ENCODE measurements at regions not wholly inside any gene's neighbourhood (a gene's known extent, or its start where the extent isn't known, plus 50 kb on each side); places are given as distances from the start of the nearest gene placed in this dataset.

- H2BK12ac ChIP-seq (ENCODE audit: low read depth, low read length) = no peak overlapping the region
- H2AFZ ChIP-seq (ENCODE audit: low read length) = no peak overlapping the region
- H2AK5ac ChIP-seq (ENCODE audit: low read depth, low read length) = no peak overlapping the region
- no peaks in the 10 kb centered on the region for H3K36me3 ChIP-seq (ENCODE audit: control insufficient read depth in 2 of 4, insufficient read depth in 4 of 4, low read length in 3 of 4)
- no peak overlapping the region for H2BK20ac ChIP-seq (ENCODE audit: low read length)
- no peak overlapping the region for H2BK15ac ChIP-seq (ENCODE audit: low read length)
- H3K23me2 ChIP-seq (ENCODE audit: low read depth, low read length) = no peaks in the 10 kb centered on the region
- FAIRE-seq (no peak), DNase-seq (ENCODE audit: low read depth in 1 of 2, low spot score in 2 of 2) (no peak)
- H3K56ac ChIP-seq (replicated peaks; ENCODE audit: insufficient read length, low read depth, low read length) = no peak overlapping the region
- H3K9me3 ChIP-seq (ENCODE audit: insufficient read depth in 2 of 2, low read depth in 1 of 2, low read length in 1 of 2) = no peaks in the 10 kb centered on the region
- CTCF ChIA-PET (ENCODE audit: partially characterized antibody) = interaction anchor here (0.8 to 1.8 kb wide), 6 partner anchors 16 to 703 kb away, joined by 3 to 15 read pairs (median 3); no protein-coding TSS in a partner anchor
- H3K4me2 ChIP-seq (ENCODE audit: insufficient read depth in 1 of 2, low read depth in 2 of 2, low read length in 2 of 2) = no peak overlapping the region
- H3K14ac ChIP-seq (ENCODE audit: insufficient read length) = no peak overlapping the region
- H3K79me1 ChIP-seq (ENCODE audit: low read depth, low read length) = no peaks in the 10 kb centered on the region
- no peak overlapping the region for H3K23ac ChIP-seq (ENCODE audit: insufficient read length)
- TF ChIP-seq SIN3A (conservative IDR thresholded peaks at IDR 0.05 in 1 of 2, IDR thresholded peaks at IDR 0.05 in 1 of 2; ENCODE audit: low read depth in 1 of 2, low read length in 2 of 2) = no peak
- no peak for TF ChIP-seq CBX8 (IDR thresholded peaks at IDR 0.05; ENCODE audit: borderline replicate concordance, low read depth, low read length)
- TF ChIP-seq EGR1 (IDR thresholded peaks at IDR 0.05; ENCODE audit: borderline replicate concordance, low read depth, low read length) = no peak
- TF ChIP-seq NANOG (IDR thresholded peaks at IDR 0.05; ENCODE audit: insufficient read depth, low read depth, low read length, poor library complexity, severe bottlenecking) = no peak
- no peak for TF ChIP-seq RNF2 (IDR thresholded peaks at IDR 0.05; ENCODE audit: borderline replicate concordance, low read depth, low read length, missing control alignments, poor library complexity, severe bottlenecking)
- TF ChIP-seq RBBP5 (IDR thresholded peaks at IDR 0.05; ENCODE audit: borderline replicate concordance, low read depth, low read length) = no peak
- TF ChIP-seq CBX5 (IDR thresholded peaks at IDR 0.05; ENCODE audit: low read depth, low read length) = no peak
- no peak for TF ChIP-seq PHF8 (conservative IDR thresholded peaks at IDR 0.05; ENCODE audit: low read depth, low read length)
- no peak for TF ChIP-seq CTBP2 (IDR thresholded peaks at IDR 0.05; ENCODE audit: borderline replicate concordance, insufficient read depth, insufficient read length, low read length)
- TF ChIP-seq SAP30 (IDR thresholded peaks at IDR 0.05; ENCODE audit: insufficient read depth, insufficient replicate concordance, low read length) = no peak
- TF ChIP-seq TAF7 (optimal IDR thresholded peaks at IDR 0.05; ENCODE audit: borderline replicate concordance, low read depth, low read length) = no peak
- TF ChIP-seq SUZ12 (IDR thresholded peaks at IDR 0.05; ENCODE audit: low read length) = no peak
- no peak overlapping the region for H3K27ac ChIP-seq (ENCODE audit: low read depth, low read length)
- WGBS, 2 experiments (ENCODE audit: extremely low coverage in 1 of 2, insufficient coverage in 1 of 2, insufficient read length in 1 of 2, insufficient replicate concordance in 2 of 2, low coverage in 1 of 2, low lambda C conversion rate in 2 of 2, missing lambda C conversion rate in 1 of 2) = 94% methylated on average over 2 of the region's 2 CpGs; no CpG with 5 or more reads in 1 of the 2 experiments
- no peak overlapping the region for H2BK5ac ChIP-seq (ENCODE audit: low read depth, low read length)
- no peak overlapping the region for H4K5ac ChIP-seq (ENCODE audit: insufficient read length, low read depth, low read length)
- H4K8ac ChIP-seq (ENCODE audit: extremely low read depth, insufficient read depth, low read length) = no peak overlapping the region
- H3K27me3 ChIP-seq (replicated peaks in 1 of 4; ENCODE audit: control insufficient read depth in 3 of 4, extremely low read depth in 1 of 4, insufficient read depth in 3 of 4, low read length in 3 of 4) = no peaks in the 10 kb centered on the region
- H4K20me1 ChIP-seq (replicated peaks in 1 of 2; ENCODE audit: control insufficient read depth in 1 of 2, insufficient read depth in 2 of 2, low read length in 2 of 2) = no peaks in the 10 kb centered on the region
- H2BK120ac ChIP-seq (replicated peaks; ENCODE audit: low read depth, low read length) = no peak overlapping the region
- H3K4me1 ChIP-seq (replicated peaks in 1 of 4; ENCODE audit: control insufficient read depth in 3 of 4, insufficient read depth in 4 of 4, low read length in 3 of 4) = no peaks in the 10 kb centered on the region
- no peak overlapping the region for H3K4me3 ChIP-seq (ENCODE audit: extremely low read depth in 1 of 4, insufficient read depth in 2 of 4, low read depth in 3 of 4, low read length in 4 of 4)
- no peak overlapping the region for H4K91ac ChIP-seq (replicated peaks; ENCODE audit: insufficient read length, low read length)
- POLR2A ChIA-PET (ENCODE audit: partially characterized antibody) = no interaction called here
- H3K18ac ChIP-seq (ENCODE audit: extremely low read depth, low read length) = no peak overlapping the region
- H3K9ac ChIP-seq (replicated peaks in 1 of 4; ENCODE audit: extremely low read depth in 1 of 4, low read depth in 3 of 4, low read length in 3 of 4) = no peak overlapping the region
- H3K79me2 ChIP-seq (ENCODE audit: control insufficient read depth in 1 of 2, insufficient read depth in 2 of 2, low read length in 2 of 2) = no peaks in the 10 kb centered on the region
- H3K4ac ChIP-seq (replicated peaks; ENCODE audit: insufficient read length, low read depth, low read length) = no peak overlapping the region
These were observed 546.5 kb upstream of the SEMA3D start for GRCh38 chr7:85733169-85733915.

Measured in H1 (cell line).